ENCODE measurements at regions not wholly inside any gene's neighbourhood (a gene's known extent, or its start where the extent isn't known, plus 50 kb on each side); places are given as distances from the start of the nearest gene placed in this dataset.
"Not testable (repeated sequence)": the region's sequence is repeated elsewhere in the genome, so short reads cannot be mapped to it uniquely, and the experiment has no call there.

- whole genome bisulfite sequencing, 2 donors: 81 to 86% methylated on average over 2 of the region's 2 CpGs
- TF ChIP-seq CTCF (IDR thresholded peaks at IDR 0.05) (no peak), POLR2A (IDR thresholded peaks at IDR 0.05) (no peak)
- H3K27ac ChIP-seq: no peak overlapping the region
- H3K4me1 ChIP-seq: no peaks in the 10 kb centered on the region
- intact Hi-C loops (cut with DNase I; ENCODE audit: low total_unique reads): no loop called here
- DNase-seq: no peak
- no peaks in the 10 kb centered on the region for H3K9me3 ChIP-seq
- no peaks in the 10 kb centered on the region for H3K36me3 ChIP-seq (ENCODE audit: low read depth, missing control alignments)
- H3K27me3 ChIP-seq: no peaks in the 10 kb centered on the region
- no peak overlapping the region for H3K4me3 ChIP-seq
Observed at GRCh38 chr6:145093226-145093625, 642.1 kb downstream of the EPM2A start.

- Histone ChIP-seq H3K9me3 (no peaks in the 10 kb centered on the region), H3K27me3 (no peaks in the 10 kb centered on the region), H3K4me3 (no peak overlapping the region), H3K4me1 (no peaks in the 10 kb centered on the region), H3K27ac (no peak overlapping the region), H3K36me3 (ENCODE audit: low read depth, missing control alignments) (no peaks in the 10 kb centered on the region)
- DNase-seq: no peak
- WGBS, 2 donors: 50 to 60% methylated on average over 1 of the region's 1 CpG
- TF ChIP-seq POLR2A (IDR thresholded peaks at IDR 0.05) (no peak), CTCF (IDR thresholded peaks at IDR 0.05) (no peak)
- intact Hi-C loops (cut with DNase I; ENCODE audit: low total_unique reads): no loop called here
Observed at GRCh38 chr6:145096846-145097245, 638.5 kb downstream of the EPM2A start.

- H3K4me1 ChIP-seq; H3K4me3 ChIP-seq; H3K27ac ChIP-seq; DNase-seq; H3K36me3 ChIP-seq (ENCODE audit: low read depth, missing control alignments); H3K9me3 ChIP-seq; H3K27me3 ChIP-seq; intact Hi-C loops (cut with DNase I; ENCODE audit: low total_unique reads): not testable (repeated sequence)
- WGBS, 2 donors: 69 to 72% methylated on average over 6 of the region's 6 CpGs
Observed at GRCh38 chr6:145098127-145098526, 637.2 kb downstream of the EPM2A start.

- no peak overlapping the region for H3K27ac ChIP-seq
- no peak for TF ChIP-seq CTCF (IDR thresholded peaks at IDR 0.05)
- no peak for TF ChIP-seq POLR2A (IDR thresholded peaks at IDR 0.05)
- no peaks in the 10 kb centered on the region for H3K36me3 ChIP-seq (ENCODE audit: low read depth, missing control alignments)
- no peaks in the 10 kb centered on the region for H3K27me3 ChIP-seq
- intact Hi-C loops (cut with DNase I; ENCODE audit: low total_unique reads): no loop called here
- H3K9me3 ChIP-seq: no peaks in the 10 kb centered on the region
- DNase-seq: no peak
- H3K4me1 ChIP-seq: no peaks in the 10 kb centered on the region
- H3K4me3 ChIP-seq: no peak overlapping the region
- WGBS, 2 donors: 82 to 93% methylated on average over 1 of the region's 1 CpG
Observed at GRCh38 chr6:145099713-145100112, 635.6 kb downstream of the EPM2A start.

- WGBS, 2 donors: 64 to 76% methylated on average over 1 of the region's 1 CpG
- TF ChIP-seq CTCF (IDR thresholded peaks at IDR 0.05) (no peak), POLR2A (IDR thresholded peaks at IDR 0.05) (no peak)
- Histone ChIP-seq H3K4me1 (no peaks in the 10 kb centered on the region), H3K27me3 (no peaks in the 10 kb centered on the region), H3K4me3 (no peak overlapping the region), H3K27ac (no peak overlapping the region), H3K36me3 (ENCODE audit: low read depth, missing control alignments) (no peaks in the 10 kb centered on the region), H3K9me3 (no peaks in the 10 kb centered on the region)
- intact Hi-C loops (cut with DNase I; ENCODE audit: low total_unique reads): no loop called here
- no peak for DNase-seq
Observed at GRCh38 chr6:145110109-145110508, 625.2 kb downstream of the EPM2A start.

- not testable (repeated sequence) for H3K9me3 ChIP-seq
Observed at GRCh38 chr6:145111407-145111806, 623.9 kb downstream of the EPM2A start.

More at GRCh38 chr6:145111407-145111806, 623.9 kb downstream of the EPM2A start:
- H3K4me3 ChIP-seq; H3K36me3 ChIP-seq (ENCODE audit: low read depth, missing control alignments); DNase-seq; H3K27me3 ChIP-seq; H3K4me1 ChIP-seq; H3K27ac ChIP-seq; intact Hi-C loops (cut with DNase I; ENCODE audit: low total_unique reads): not testable (repeated sequence)
- 88 to 94% methylated on average over 2 of the region's 2 CpGs for WGBS, 2 donors
